Posterior vena cava (tissue), 2 donors: ENCODE measurements at regions not wholly inside any gene's neighbourhood (a gene's known extent, or its start where the extent isn't known, plus 50 kb on each side); places are given as distances from the start of the nearest gene placed in this dataset.

Experiments
- DNase-seq: peaks from one replicate; pipeline ENCODE4 v3.0.0-alpha.2; 2020; ENCODE audit warnings: low spot score
- intact Hi-C, 2 donors: fragments of 100-400 bp; cut with DNase I; formaldehyde crosslinking; loops; one replicate each; pipeline versions ENCODE4 v1.14.1 to v1.14.2; 2022 to 2023
- donor health status: DM: yes; HTN: yes; CAD: no.
- donor health status: DM: yes; HTN: yes; CAD: no.

DNA sequence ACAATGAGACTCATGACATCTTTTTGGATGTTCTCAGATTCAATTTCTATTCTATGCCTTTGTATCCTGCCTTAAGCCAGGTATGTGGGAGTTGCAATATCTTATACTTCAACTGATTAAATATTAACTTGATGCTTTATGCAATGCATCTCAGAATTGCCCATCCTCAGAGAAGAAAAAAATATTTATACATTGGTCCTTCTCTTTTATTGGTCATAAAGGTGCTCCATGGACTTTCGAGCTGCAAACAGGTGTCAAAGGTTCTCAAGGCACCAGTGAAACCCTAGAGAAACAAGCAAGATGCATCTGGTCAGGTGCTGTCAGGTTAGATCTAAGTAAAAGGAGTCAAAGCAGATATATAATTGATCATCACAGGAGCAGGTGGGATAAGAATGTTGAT is 690.5 kb downstream of the PLCL1 start:
- intact Hi-C loops: no loop called here
- no peak for DNase-seq

DNA sequence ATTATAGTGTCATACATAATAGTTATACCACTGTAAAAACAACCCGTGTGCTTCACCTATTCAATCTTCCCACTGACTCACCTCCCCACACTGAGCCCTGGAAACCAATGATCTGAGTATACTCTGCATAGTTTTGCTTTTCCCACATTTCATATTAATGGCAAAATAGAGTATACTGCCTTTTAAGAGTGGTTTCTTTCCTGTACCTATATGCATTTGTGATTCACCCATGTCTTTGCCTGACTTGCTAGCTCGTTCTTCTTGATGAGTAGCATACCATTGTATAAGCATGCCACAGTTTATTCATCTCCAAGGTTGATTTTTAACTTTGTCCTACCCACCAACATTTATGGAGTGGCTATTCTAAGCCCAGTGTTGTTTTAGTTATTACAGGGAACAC is 686.4 kb downstream of the PLCL1 start:
- intact Hi-C loops: no loop called here
- DNase-seq: no peak

DNA sequence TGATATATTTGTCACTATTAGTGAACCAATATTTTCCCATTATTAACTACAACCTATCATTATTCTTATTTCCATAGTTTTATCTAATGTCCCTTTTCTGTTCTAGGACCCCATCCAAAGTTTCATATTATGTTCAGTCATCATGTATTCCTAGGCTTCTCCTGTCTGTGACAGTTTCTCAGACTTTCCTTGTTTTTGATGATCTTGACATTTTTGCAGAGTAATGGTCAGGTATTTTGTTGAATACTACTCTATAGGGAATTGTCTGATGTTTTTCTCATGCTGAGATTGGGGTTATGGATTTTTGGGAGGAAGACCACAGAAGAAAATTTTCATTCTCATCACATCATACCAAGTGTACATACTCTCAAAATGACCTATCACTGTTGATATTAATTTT is 684.6 kb downstream of the PLCL1 start:
- DNase-seq: no peak
- intact Hi-C loops: no loop called here

DNA sequence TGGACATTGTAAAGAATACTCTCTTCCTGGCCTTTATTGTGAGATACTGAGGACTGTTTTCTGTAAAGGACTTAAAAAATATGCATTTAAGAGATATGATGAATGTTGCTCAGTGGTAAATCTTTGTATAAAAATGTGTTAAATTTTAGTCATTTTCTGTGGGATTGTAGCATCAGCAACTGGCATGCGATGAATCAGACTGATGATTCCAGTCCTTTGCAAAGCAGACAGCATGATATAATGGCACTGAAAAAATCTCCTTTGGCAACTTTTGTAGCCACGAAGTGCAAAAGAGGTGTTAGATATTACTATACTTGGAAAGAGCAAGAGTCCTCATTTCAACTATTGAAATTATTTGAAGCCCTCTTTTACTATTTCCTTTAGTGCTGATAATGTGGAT is 678.7 kb downstream of the PLCL1 start:
- intact Hi-C loops: no loop called here
- no peak for DNase-seq

DNA sequence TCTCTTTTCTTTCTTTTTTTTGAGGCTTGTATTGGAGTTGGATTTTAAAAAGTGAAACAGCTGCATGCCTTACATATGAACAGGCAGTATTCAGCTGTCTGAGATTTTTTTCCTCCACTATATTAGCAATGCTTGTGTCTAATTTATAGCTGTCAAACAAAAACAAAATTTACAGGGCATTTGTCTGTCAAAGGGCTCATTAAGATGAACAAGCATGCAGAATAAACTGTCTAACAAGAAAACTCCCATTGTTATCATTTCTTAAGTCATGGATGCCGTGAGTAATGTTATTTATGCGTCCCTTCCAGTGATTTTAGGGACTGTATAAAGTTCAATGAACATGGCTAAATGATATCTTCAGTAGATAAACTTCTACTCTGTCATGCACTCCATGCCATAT is 674.7 kb downstream of the PLCL1 start:
- intact Hi-C loops: no loop called here
- no peak for DNase-seq

DNA sequence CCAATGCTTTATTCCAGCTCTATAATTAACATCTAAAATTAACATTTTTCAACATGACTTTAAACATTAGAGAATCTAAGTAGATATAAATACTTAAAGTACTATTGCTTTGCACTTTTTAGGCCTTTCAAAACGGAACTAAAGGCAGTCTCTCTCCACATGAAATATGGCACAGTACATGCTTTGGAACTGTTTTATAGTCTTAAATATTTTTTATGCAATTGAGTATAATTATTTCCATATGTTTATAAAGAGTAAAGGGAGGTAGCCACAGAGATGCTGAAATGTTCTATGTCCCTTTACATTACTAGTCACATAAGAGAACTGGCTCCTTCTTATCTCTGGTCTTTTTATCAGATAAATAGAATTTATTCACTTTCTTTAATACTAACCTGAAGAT is 674.0 kb downstream of the PLCL1 start:
- no peak for DNase-seq
- intact Hi-C loops: no loop called here

DNA sequence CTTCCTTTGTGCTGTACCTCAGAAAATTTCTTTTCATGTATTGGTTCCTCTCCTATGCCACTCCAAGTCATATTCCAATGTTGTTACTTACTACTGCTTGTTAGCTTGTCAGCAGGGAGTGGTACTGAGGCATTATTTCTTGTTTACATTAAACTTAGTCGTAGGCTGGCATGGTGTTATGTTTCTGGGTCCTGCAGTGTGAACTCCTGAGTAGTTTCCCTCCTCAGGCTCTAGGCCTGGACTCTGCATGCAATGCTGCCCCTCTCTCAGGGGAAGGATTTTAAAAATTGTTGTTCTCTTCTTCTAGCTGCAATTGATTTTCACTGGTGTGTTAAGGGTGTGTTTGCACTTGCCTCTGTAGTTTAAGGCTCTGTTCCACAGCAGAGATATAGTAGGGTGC is 671.6 kb downstream of the PLCL1 start:
- intact Hi-C loops: no loop called here

DNA sequence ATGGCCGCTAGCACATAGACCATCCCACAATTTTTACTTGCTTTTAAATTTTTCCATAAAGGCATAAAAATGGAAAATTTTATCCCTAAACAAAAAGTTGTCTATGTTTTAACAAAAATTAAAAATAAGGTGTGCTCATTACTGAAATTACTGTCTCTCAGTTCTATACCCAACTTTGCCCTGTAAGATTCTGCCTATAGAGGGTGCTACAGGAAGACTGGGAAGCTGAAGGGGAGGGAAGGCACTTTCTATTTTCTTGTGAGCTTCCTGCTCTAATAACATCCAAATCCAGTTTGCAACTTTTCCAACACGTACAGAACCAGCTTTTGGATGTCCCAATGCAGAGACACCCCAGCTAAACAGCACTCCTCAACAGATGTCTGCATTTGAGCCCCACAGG is 666.9 kb downstream of the PLCL1 start:
- intact Hi-C loops: no loop called here
- no peak for DNase-seq

More for the DNA sequence above, 671.6 kb downstream of the PLCL1 start:
- no peak for DNase-seq

DNA sequence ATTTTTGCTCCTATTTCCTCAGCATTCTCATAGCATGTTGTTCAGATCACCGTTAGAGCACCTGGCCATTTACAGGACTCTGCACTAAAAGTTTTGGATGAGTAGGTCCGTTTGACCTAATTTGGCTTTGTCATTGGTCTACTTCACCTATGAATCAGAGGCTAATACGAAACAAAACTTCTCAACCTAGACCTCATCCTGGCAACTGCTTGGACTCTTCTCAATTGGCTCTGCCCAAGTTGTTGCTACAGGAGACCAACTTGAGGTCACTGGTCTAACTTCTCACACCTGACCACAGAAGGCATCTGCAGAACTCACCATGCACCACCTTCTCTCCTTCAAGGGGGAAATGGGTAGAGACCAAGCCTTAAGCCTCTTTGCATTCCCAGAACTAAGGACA is 663.7 kb downstream of the PLCL1 start:
- no peak for DNase-seq
- intact Hi-C loops: no loop called here

DNA sequence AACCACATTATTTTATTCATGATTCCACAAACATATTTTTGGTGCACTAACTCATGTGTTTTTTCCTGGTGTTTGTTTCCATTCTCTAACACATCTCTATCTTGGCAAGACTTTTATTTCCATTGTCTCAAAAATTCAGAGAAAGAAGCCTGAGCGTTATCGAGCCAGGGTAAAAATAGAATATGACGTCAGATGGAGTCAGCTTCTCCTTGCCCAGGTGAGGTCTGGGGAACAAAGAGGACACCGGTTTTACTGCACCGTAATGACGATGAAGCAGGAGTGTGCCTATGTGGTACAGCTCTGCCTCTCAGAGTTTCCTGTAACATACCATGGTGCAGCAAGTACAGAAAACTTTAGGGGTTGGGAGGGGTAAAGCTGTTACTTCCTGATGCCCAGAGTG is 661.6 kb downstream of the PLCL1 start:
- DNase-seq: no peak
- intact Hi-C loops: no loop called here

DNA sequence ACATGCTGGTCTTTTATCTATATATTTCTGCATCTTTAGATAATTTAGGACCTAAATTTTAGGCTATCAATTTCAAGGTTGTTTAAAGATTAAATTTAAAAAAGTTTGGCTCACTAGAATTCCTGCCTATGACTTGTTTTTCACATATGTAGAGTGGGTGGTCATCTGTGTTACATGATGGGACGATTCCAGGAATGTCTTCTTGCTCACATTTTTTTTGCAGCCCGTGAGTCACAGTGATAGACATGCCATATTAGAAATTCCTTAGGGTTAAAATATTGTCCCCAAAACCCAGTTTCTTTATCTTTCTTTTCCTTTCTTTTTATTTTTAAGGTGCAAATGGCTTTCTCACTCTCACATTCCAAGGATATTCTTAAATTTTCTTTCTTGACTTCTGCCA is 652.0 kb downstream of the PLCL1 start:
- no peak for DNase-seq
- intact Hi-C loops: no loop called here

DNA sequence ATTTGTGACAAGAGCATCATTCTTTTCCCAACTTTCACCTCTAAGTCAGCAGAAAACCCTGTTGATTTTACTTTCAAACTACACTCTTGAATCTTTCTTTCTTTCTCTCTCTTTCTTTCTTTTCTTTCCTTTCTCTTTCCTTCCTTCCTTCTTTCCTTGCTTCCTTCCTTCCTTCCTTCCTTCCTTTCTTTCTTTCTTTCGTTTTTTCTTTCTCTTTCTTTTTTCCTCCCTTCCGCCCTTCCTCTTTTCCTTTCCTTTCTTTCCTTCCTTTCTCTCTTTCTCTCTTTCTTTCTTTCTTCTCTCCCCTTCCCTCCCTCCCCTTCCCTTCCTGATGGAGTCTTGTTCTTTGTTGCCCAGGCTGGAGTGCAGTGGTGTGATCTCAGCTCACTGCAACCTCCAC is 649.5 kb downstream of the PLCL1 start:
- DNase-seq: no peak
- intact Hi-C loops: no loop called here

DNA sequence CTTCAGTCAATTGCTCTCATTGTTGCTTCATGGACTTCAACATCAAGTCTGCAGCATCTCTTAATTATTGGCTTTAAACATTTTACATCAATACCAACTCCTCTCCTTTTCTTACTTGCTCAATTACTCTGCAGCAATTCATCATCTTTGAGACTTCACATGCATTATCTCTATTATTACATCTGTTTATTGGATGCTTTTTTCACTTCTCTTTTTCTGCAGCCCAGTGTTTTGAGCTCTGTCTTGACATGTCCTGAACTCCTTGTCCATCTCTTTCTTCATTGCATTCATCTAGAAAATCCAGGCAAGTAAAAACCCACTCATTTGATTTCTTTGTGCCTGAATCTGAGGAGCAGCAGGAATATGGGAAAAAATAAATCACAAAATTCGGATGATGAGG is 647.9 kb downstream of the PLCL1 start:
- intact Hi-C loops: no loop called here
- DNase-seq: no peak

DNA sequence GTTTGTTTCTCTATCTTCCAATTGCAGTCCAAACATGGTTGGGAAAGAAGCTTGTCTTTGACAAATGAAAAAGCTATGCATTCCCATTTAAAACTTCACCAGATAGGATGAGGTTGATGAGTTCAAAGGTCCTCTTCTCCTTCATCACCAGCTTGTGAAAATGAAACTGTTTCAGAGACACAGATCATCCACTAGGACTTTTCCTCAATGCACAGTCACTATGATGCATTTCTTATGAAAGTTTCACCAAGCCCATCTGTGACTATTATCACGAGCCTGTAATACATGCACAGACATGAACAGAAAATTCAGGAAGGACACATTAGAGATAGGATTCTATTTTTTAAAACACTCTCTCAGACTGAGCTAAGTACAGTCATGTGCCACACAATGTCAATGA is 644.4 kb downstream of the PLCL1 start:
- DNase-seq: no peak
- intact Hi-C loops: no loop called here

DNA sequence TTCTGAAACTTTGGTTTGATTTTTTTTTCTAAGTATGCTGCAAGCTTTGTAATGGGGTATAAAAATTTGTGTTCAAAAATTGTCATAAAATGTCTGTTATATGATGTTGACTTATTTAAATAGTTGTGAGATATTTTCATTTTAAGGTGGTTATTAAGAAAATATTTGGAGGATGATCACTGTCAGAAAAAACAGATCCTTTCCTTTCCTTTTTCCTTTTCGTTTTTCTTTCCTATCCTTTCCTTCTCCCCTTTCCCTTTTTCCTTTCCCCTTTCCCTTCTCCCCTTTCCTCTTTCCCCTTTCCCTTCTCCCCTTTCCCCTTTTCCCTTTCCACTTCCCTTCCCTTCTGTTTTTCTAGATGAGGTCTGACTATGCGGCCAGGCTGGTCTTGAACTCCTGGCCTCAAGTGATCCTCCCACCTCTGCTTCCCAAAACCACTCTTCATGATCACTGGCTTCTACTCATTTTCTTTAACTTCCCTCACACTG is 640.5 kb downstream of the PLCL1 start:
- intact Hi-C loops: no loop called here
- no peak for DNase-seq

DNA sequence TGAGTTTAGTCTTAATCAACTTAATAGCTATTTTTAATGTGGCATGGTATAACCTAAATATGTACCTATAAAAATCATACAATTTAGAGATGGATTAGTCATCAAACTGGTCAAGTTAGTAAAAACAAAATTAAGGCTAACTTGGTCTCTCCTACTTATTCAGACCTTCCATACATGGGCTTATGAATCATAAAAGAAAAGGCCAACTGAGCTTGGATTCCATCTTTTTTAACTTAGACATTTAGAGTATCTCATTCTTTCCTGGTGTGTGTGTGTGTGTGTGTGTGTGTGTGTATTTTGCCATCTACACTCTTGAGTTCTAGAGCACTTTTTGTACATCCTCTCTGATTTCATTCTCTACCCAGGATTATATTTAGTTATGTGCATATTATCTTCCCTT is 637.5 kb downstream of the PLCL1 start:
- no peak for DNase-seq
- intact Hi-C loops: no loop called here

DNA sequence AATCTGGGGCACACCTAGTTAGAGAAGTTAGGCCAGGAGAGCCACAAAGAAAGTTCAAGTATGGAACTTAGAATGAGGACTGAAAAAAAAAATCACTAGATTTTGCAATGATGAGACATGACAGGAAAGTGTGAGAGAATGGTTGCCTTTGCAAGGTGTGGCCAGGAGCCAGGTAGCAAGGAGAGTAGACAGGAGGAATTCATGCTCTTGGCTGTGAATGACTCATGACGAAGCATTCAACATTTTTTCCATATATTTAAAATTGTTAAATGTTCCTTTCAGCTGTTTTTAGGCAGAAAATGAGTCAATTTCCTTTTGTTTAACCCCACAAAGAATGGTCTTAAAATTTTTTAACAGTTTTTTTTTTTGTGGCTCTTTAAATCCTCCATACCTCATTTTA is 636.9 kb downstream of the PLCL1 start:
- no peak for DNase-seq
- intact Hi-C loops: no loop called here

DNA sequence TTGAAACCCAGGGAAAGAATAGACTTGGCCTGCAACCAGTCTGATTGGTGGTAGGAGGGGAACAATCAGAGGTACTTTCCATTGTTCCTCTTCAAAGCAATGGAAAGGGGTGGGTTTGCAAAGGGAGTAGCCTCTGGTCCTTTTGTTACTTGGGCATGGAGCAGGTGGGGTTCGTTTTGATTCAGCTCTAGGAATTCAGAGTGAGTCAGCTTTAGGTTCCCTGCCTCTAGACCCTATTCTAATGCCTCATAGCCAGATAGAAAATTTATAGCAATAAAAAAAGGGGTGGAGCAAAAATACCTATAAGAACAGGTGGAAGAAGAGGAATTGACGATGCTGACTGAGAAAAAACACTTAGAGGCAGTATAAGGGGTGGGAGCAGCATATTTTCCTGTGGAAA is 636.4 kb downstream of the PLCL1 start:
- no peak for DNase-seq
- intact Hi-C loops: no loop called here

DNA sequence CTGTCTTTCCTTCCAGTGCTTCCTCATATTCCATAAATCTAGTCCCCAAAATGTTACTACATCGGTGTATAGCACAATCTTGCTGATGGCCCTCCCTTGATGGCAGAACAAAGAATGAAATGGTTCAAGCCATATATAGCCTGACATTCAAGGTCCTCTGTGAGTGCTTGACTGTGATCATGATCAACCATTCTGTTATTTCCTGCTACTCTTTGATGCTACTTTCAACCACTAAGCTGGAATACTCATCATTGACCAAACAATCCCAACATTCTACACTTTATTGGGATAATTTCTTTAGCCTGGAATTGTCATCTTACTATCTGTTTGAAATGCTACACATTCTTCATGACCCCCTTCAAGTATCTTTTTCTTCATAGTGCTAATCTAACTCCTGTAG is 633.9 kb downstream of the PLCL1 start:
- no peak for DNase-seq
- intact Hi-C loops: no loop called here

DNA sequence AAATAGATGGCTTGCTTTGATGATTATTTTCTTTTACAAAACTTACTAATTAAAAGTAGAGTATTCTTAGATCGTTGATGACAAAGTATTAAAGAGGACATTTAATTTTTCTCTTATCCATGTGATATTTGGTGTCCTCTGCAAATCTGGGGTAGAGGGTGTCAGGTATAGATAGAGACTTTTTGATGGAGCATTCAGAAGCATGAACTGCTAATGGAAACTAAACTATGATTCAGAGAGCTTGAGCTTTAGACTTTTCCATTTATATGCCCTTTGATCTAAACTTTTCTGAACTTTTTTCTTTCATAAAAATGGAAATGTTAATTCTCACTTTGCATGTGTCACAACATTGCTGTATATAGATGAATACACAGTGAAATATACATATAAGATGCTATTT is 619.7 kb downstream of the PLCL1 start:
- intact Hi-C loops: no loop called here
- DNase-seq: no peak

DNA sequence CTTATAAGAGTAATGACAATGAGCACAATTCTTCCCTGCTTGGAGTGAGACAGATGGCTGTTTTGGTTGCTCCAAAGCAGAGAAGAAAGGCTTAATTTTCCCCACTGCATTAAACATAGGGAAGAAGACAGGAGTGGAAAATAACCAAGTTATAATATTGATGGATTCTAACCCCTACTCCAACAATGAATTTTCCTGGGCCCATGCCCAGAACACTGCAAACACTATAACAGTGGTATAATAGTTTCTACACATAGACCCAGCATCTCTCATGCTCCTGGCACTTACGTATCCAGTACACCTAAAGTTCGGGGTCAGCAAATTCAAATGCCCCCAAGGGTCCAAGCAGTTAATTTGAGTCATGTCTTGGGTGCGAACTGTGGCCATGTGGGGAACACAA is 613.4 kb downstream of the PLCL1 start:
- intact Hi-C loops: no loop called here

DNA sequence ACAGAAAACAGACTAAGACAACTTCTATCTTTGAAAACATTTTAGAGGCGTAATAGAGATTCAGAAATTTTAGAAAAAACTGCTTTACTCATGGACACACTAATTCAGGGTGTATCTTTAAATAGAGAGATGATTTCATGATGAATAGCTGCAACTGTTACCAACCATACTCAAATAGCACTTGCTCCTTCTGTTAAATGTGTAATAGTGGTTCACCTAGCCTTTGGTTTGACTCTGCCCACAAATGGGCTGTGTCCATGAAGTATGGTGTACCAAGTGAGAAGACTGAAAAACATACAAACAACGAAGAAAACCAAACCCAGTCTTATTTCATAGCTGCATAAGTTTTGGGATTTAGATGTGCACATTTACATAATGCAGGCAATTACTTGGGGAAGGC is 610.6 kb downstream of the PLCL1 start:
- intact Hi-C loops: no loop called here

More for the DNA sequence above, 613.4 kb downstream of the PLCL1 start:
- DNase-seq: no peak

DNA sequence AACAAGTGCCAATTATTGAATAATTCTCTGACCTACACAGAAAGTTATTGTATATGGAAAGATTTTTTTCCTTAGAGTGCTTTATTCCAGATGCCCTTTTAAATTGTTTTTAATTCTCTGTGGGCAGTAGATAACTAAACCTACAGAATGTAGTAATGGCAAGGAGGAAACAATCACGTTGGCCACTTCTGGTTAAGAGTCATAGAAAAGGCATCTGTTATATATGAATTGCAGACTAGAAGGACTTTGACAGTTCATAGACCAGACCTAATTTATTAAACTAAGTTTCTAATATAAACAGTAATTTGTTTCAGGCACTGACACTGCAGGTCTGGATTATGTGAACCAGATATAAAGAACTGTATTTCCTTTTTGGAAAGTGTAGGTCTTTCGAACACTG is 607.5 kb downstream of the PLCL1 start:
- DNase-seq: no peak
- intact Hi-C loops: no loop called here

More for the DNA sequence above, 610.6 kb downstream of the PLCL1 start:
- no peak for DNase-seq
